ENCODE measurements at regions not wholly inside any gene's neighbourhood (a gene's known extent, or its start where the extent isn't known, plus 50 kb on each side); places are given as distances from the start of the nearest gene placed in this dataset.

DNA sequence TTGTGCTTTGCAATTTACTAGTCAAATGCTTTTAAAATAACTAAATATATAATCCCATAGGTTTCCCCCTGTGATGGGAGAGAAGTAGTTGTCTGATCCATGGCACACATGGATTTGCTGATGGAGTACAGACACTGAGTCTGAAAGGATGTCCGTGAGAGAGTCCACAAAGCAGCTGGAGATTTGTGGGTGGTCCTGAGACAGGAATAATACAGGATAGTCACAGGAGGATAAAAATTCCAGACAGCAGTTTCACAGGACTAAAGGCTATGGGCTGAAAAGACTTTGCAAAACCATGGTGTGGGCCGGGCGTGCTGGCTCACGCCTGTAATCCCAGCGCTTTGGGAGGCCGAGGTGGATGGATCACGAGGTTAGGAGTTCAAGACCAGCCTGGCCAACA lies 58.7 kb upstream of the ZFR start:
- Histone ChIP-seq H3K4me1 (ENCODE audit: control insufficient read depth in 4 of 4, insufficient read depth in 4 of 4, low read length in 3 of 4) (no peaks in the 10 kb centered on the region), H3K36me3 (ENCODE audit: control insufficient read depth in 4 of 4, insufficient read depth in 3 of 4, low read depth in 1 of 4, low read length in 3 of 4) (no peaks in the 10 kb centered on the region), H3K9ac (ENCODE audit: low read depth in 1 of 2, low read length in 2 of 2) (no peak overlapping the region), H3K4me3 (ENCODE audit: low read depth in 1 of 3, low read length in 3 of 3) (no peak overlapping the region), H3K27ac (ENCODE audit: low read depth in 1 of 2, low read length in 2 of 2) (no peak overlapping the region), H3K27me3 (ENCODE audit: control insufficient read depth in 4 of 4, insufficient read depth in 4 of 4, low read length in 3 of 4) (no peaks in the 10 kb centered on the region), H3K9me3 (ENCODE audit: control insufficient read depth in 4 of 4, low read length in 3 of 4) (no peaks in the 10 kb centered on the region)
- 94% methylated on average over 7 of the region's 7 CpGs for WGBS
- no peak for DNase-seq (ENCODE audit: low spot score)
- TF ChIP-seq, protein P1, sequence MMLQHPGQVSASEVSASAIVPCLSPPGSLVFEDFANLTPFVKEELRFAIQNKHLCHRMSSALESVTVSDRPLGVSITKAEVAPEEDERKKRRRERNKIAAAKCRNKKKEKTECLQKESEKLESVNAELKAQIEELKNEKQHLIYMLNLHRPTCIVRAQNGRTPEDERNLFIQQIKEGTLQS (IDR thresholded peaks at IDR 0.05), result no peak
- TF ChIP-seq HNF4G (IDR thresholded peaks at IDR 0.05) (no peak), YY1 (IDR thresholded peaks at IDR 0.05) (no peak), FOXA1 (IDR thresholded peaks at IDR 0.05) (no peak), JUND (IDR thresholded peaks at IDR 0.05) (no peak), TAF1 (conservative IDR thresholded peaks at IDR 0.05) (no peak), NR2F2 (IDR thresholded peaks at IDR 0.05) (no peak), HNF4A (conservative IDR thresholded peaks at IDR 0.05) (no peak), SP1 (IDR thresholded peaks at IDR 0.05) (no peak), GABPA (IDR thresholded peaks at IDR 0.05 in 1 of 2, conservative IDR thresholded peaks at IDR 0.05 in 1 of 2) (no peak)
- TF ChIP-seq, protein P2, sequence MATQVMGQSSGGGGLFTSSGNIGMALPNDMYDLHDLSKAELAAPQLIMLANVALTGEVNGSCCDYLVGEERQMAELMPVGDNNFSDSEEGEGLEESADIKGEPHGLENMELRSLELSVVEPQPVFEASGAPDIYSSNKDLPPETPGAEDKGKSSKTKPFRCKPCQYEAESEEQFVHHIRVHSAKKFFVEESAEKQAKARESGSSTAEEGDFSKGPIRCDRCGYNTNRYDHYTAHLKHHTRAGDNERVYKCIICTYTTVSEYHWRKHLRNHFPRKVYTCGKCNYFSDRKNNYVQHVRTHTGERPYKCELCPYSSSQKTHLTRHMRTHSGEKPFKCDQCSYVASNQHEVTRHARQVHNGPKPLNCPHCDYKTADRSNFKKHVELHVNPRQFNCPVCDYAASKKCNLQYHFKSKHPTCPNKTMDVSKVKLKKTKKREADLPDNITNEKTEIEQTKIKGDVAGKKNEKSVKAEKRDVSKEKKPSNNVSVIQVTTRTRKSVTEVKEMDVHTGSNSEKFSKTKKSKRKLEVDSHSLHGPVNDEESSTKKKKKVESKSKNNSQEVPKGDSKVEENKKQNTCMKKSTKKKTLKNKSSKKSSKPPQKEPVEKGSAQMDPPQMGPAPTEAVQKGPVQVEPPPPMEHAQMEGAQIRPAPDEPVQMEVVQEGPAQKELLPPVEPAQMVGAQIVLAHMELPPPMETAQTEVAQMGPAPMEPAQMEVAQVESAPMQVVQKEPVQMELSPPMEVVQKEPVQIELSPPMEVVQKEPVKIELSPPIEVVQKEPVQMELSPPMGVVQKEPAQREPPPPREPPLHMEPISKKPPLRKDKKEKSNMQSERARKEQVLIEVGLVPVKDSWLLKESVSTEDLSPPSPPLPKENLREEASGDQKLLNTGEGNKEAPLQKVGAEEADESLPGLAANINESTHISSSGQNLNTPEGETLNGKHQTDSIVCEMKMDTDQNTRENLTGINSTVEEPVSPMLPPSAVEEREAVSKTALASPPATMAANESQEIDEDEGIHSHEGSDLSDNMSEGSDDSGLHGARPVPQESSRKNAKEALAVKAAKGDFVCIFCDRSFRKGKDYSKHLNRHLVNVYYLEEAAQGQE (IDR thresholded peaks at IDR 0.05), result no peak

DNA sequence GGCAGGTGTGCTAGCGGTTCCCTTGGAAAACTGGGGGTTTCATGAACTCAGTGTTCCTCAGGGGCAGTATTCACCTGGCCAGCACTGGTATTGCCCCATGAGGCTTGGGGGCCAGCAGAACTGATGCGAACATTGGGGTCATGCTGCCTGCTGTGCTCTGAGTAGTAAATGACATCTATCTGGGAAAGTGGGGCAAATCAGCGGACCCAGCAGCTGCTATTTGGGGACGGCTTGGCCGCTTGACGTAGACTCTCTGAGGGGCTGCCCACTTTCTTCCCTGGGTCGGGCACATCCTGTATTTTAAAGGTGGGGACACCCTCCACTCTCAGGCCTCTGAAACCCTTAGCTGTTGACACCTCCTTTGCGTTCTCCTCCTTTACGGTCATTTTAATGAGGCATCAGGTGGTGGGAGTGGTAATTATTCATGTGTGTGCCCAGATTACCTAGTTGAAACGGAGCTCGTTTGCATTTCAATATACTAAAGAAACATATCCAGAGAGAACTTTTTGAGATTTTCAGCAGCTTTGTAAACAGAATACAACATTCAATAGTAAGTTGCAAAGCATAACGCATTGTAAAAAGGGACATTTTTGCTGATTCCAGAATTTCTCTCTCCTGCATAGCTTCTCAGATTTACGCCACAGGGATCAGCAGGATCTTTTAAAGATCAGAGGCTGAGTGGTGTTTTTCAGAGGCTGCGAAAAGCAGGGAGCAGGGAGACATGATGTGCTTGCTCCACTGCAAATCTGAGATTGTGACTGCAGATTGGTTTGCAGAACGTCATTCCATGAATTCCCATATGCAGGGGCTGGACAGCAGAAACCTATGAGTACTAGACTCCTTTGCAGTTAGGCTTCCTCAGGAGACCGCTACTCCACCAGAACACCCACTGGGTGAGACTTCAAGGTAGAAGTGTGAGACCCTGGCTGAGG lies 56.8 kb upstream of the ZFR start:
- Histone ChIP-seq H3K4me3 (ENCODE audit: low read depth in 1 of 3, low read length in 3 of 3) (no peak overlapping the region), H3K27ac (ENCODE audit: low read depth in 1 of 2, low read length in 2 of 2) (no peak overlapping the region), H3K9me3 (ENCODE audit: control insufficient read depth in 4 of 4, low read length in 3 of 4) (no peaks in the 10 kb centered on the region), H3K27me3 (ENCODE audit: control insufficient read depth in 4 of 4, insufficient read depth in 4 of 4, low read length in 3 of 4) (no peaks in the 10 kb centered on the region), H3K9ac (ENCODE audit: low read depth in 1 of 2, low read length in 2 of 2) (no peak overlapping the region), H3K4me1 (ENCODE audit: control insufficient read depth in 4 of 4, insufficient read depth in 4 of 4, low read length in 3 of 4) (no peaks in the 10 kb centered on the region), H3K36me3 (ENCODE audit: control insufficient read depth in 4 of 4, insufficient read depth in 3 of 4, low read depth in 1 of 4, low read length in 3 of 4) (no peaks in the 10 kb centered on the region)
- WGBS, result 86% methylated on average over 16 of the region's 16 CpGs
- no peak for TF ChIP-seq TAF1 (conservative IDR thresholded peaks at IDR 0.05)
- no peak for TF ChIP-seq RXRA (IDR thresholded peaks at IDR 0.05)
- TF ChIP-seq, protein P3, sequence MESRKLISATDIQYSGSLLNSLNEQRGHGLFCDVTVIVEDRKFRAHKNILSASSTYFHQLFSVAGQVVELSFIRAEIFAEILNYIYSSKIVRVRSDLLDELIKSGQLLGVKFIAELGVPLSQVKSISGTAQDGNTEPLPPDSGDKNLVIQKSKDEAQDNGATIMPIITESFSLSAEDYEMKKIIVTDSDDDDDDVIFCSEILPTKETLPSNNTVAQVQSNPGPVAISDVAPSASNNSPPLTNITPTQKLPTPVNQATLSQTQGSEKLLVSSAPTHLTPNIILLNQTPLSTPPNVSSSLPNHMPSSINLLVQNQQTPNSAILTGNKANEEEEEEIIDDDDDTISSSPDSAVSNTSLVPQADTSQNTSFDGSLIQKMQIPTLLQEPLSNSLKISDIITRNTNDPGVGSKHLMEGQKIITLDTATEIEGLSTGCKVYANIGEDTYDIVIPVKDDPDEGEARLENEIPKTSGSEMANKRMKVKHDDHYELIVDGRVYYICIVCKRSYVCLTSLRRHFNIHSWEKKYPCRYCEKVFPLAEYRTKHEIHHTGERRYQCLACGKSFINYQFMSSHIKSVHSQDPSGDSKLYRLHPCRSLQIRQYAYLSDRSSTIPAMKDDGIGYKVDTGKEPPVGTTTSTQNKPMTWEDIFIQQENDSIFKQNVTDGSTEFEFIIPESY (IDR thresholded peaks at IDR 0.05), result no peak
- TF ChIP-seq JUND (IDR thresholded peaks at IDR 0.05), result no peak
- TF ChIP-seq, protein P2 (IDR thresholded peaks at IDR 0.05), result no peak
- TF ChIP-seq NR2F2 (IDR thresholded peaks at IDR 0.05), result no peak
- TF ChIP-seq FOXA1 (IDR thresholded peaks at IDR 0.05), result no peak
- DNase-seq (ENCODE audit: low spot score), result no peak

Measured in liver (tissue), 7 donors.